WTC11 (cell line): ENCODE measurements at regions not wholly inside any gene's neighbourhood (a gene's known extent, or its start where the extent isn't known, plus 50 kb on each side); places are given as distances from the start of the nearest gene placed in this dataset.

Experiments
- ESRRA ChIP-seq: sonication (generic); formaldehyde crosslinking; IDR thresholded peaks from 2 replicates; pipeline ENCODE4 v1.8.1; 2022; ENCODE audit warnings: mild to moderate bottlenecking, missing genetic modification reagents, borderline replicate concordance
- HMGA2 ChIP-seq: fragments of 250-450 bp; sonication (Bioruptor Pico); IDR thresholded peaks from 2 replicates; pipeline ENCODE4 v1.4.0; 2021; ENCODE audit warnings: mild to moderate bottlenecking, moderate library complexity
- IRF2 ChIP-seq: sonication (generic); formaldehyde crosslinking; IDR thresholded peaks from 2 replicates; pipeline ENCODE4 v1.8.0; 2022; ENCODE audit warnings: low read depth, missing genetic modification reagents, borderline replicate concordance
- NR3C1 ChIP-seq: sonication (generic); formaldehyde crosslinking; conservative IDR thresholded peaks from 2 replicates; pipeline ENCODE4 v1.8.1; 2023; ENCODE audit warnings: low read depth, mild to moderate bottlenecking, missing genetic modification reagents
- SP1 ChIP-seq: sonication (generic); formaldehyde crosslinking; conservative IDR thresholded peaks from 2 replicates; pipeline ENCODE4 v1.8.1; 2022; ENCODE audit warnings: missing genetic modification reagents
- TF ChIP-seq, protein P1 (sequence below): sonication (generic); formaldehyde crosslinking; IDR thresholded peaks from 2 replicates; pipeline ENCODE4 v1.8.1; 2022; ENCODE audit warnings: mild to moderate bottlenecking, moderate library complexity, missing genetic modification reagents
- TF ChIP-seq, protein P2 (sequence below): fragments of 200-600 bp; IDR thresholded peaks from 2 replicates; pipeline ENCODE4 v1.8.0; 2022; ENCODE audit warnings: antibody characterized with exemption
- TF ChIP-seq, protein P3 (sequence below): sonication (generic); formaldehyde crosslinking; IDR thresholded peaks from 2 replicates; pipeline ENCODE4 v1.8.0; 2023; ENCODE audit warnings: missing genetic modification reagents
- TF ChIP-seq, protein P4 (sequence below): sonication (generic); formaldehyde crosslinking; IDR thresholded peaks from 2 replicates; pipeline ENCODE4 v1.8.1; 2023; ENCODE audit warnings: mild to moderate bottlenecking, missing genetic modification reagents, moderate library complexity
- TF ChIP-seq, protein P5 (sequence below): sonication (generic); formaldehyde crosslinking; IDR thresholded peaks from 2 replicates; pipeline ENCODE4 v1.8.0; 2022; ENCODE audit warnings: mild to moderate bottlenecking, missing genetic modification reagents
- TF ChIP-seq, protein P6 (sequence below): sonication (generic); formaldehyde crosslinking; conservative IDR thresholded peaks from 2 replicates; pipeline ENCODE4 v1.8.1; 2022; ENCODE audit warnings: mild to moderate bottlenecking, missing genetic modification reagents
- TF ChIP-seq, protein P7 (sequence below): sonication (generic); formaldehyde crosslinking; IDR thresholded peaks from 2 replicates; pipeline ENCODE4 v1.8.0; 2022; ENCODE audit warnings: mild to moderate bottlenecking, missing genetic modification reagents

DNA sequence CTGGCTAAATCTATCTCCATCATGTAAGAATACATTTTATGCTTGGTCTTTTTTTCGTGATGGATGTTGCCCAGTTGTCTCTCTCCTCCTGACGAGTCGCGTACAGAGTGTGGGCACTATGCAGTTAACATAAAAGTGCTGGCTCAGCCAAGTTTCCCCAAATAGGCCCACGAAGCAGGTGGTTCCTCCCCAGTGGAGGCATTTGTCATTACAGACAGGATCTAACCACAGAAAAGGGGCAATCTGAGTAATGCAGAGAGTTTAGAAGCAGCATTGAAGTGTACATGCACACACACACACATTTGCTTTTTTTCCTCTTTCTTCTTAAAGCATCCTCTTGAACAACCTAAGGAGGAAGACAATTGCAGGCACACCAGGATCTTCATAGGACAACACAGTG lies 188.7 kb upstream of the VCX start:
- TF ChIP-seq SP1 (CRISPR knock-in tag) (no peak), IRF2 (CRISPR knock-in tag) (no peak), NR3C1 (CRISPR knock-in tag) (no peak), ESRRA (CRISPR knock-in tag) (no peak), HMGA2 (CRISPR knock-in tag) (no peak)
- TF ChIP-seq, protein P1, sequence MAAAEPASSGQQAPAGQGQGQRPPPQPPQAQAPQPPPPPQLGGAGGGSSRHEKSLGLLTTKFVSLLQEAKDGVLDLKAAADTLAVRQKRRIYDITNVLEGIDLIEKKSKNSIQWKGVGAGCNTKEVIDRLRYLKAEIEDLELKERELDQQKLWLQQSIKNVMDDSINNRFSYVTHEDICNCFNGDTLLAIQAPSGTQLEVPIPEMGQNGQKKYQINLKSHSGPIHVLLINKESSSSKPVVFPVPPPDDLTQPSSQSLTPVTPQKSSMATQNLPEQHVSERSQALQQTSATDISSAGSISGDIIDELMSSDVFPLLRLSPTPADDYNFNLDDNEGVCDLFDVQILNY (CRISPR knock-in tag): no peak
- TF ChIP-seq, protein P2, sequence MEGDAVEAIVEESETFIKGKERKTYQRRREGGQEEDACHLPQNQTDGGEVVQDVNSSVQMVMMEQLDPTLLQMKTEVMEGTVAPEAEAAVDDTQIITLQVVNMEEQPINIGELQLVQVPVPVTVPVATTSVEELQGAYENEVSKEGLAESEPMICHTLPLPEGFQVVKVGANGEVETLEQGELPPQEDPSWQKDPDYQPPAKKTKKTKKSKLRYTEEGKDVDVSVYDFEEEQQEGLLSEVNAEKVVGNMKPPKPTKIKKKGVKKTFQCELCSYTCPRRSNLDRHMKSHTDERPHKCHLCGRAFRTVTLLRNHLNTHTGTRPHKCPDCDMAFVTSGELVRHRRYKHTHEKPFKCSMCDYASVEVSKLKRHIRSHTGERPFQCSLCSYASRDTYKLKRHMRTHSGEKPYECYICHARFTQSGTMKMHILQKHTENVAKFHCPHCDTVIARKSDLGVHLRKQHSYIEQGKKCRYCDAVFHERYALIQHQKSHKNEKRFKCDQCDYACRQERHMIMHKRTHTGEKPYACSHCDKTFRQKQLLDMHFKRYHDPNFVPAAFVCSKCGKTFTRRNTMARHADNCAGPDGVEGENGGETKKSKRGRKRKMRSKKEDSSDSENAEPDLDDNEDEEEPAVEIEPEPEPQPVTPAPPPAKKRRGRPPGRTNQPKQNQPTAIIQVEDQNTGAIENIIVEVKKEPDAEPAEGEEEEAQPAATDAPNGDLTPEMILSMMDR: no peak
- TF ChIP-seq, protein P3, sequence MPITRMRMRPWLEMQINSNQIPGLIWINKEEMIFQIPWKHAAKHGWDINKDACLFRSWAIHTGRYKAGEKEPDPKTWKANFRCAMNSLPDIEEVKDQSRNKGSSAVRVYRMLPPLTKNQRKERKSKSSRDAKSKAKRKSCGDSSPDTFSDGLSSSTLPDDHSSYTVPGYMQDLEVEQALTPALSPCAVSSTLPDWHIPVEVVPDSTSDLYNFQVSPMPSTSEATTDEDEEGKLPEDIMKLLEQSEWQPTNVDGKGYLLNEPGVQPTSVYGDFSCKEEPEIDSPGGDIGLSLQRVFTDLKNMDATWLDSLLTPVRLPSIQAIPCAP (CRISPR knock-in tag): no peak
- TF ChIP-seq, protein P4, sequence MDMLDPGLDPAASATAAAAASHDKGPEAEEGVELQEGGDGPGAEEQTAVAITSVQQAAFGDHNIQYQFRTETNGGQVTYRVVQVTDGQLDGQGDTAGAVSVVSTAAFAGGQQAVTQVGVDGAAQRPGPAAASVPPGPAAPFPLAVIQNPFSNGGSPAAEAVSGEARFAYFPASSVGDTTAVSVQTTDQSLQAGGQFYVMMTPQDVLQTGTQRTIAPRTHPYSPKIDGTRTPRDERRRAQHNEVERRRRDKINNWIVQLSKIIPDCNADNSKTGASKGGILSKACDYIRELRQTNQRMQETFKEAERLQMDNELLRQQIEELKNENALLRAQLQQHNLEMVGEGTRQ: no peak
- TF ChIP-seq, protein P5, sequence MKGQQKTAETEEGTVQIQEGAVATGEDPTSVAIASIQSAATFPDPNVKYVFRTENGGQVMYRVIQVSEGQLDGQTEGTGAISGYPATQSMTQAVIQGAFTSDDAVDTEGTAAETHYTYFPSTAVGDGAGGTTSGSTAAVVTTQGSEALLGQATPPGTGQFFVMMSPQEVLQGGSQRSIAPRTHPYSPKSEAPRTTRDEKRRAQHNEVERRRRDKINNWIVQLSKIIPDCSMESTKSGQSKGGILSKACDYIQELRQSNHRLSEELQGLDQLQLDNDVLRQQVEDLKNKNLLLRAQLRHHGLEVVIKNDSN (CRISPR knock-in tag): no peak
- TF ChIP-seq, protein P6, sequence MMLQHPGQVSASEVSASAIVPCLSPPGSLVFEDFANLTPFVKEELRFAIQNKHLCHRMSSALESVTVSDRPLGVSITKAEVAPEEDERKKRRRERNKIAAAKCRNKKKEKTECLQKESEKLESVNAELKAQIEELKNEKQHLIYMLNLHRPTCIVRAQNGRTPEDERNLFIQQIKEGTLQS (CRISPR knock-in tag): no peak
- TF ChIP-seq, protein P7, sequence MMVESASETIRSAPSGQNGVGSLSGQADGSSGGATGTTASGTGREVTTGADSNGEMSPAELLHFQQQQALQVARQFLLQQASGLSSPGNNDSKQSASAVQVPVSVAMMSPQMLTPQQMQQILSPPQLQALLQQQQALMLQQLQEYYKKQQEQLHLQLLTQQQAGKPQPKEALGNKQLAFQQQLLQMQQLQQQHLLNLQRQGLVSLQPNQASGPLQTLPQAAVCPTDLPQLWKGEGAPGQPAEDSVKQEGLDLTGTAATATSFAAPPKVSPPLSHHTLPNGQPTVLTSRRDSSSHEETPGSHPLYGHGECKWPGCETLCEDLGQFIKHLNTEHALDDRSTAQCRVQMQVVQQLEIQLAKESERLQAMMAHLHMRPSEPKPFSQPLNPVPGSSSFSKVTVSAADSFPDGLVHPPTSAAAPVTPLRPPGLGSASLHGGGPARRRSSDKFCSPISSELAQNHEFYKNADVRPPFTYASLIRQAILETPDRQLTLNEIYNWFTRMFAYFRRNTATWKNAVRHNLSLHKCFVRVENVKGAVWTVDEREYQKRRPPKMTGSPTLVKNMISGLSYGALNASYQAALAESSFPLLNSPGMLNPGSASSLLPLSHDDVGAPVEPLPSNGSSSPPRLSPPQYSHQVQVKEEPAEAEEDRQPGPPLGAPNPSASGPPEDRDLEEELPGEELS (CRISPR knock-in tag): no peak
